ENCODE measurements at regions not wholly inside any gene's neighbourhood (a gene's known extent, or its start where the extent isn't known, plus 50 kb on each side); places are given as distances from the start of the nearest gene placed in this dataset.

GRCh38 chr7:50853311-50853710 lies 70.6 kb upstream of the GRB10 start:
- no peak overlapping the region for H3K27ac ChIP-seq
- no peaks in the 10 kb centered on the region for H3K9me3 ChIP-seq
- intact Hi-C loops (cut with DNase I; ENCODE audit: low total_unique reads) = no loop called here
- no peak for DNase-seq
- H3K4me3 ChIP-seq = no peak overlapping the region
- no peaks in the 10 kb centered on the region for H3K27me3 ChIP-seq
- in situ Hi-C loops (cut with MboI; ENCODE audit: low sequenced_read_pairs in 4 of 4) = no loop called here
- TF ChIP-seq POLR2A (IDR thresholded peaks at IDR 0.05) = no peak
- no peak for TF ChIP-seq CTCF (IDR thresholded peaks at IDR 0.05 in 4 of 5, conservative IDR thresholded peaks at IDR 0.05 in 1 of 5)
- no peaks in the 10 kb centered on the region for H3K36me3 ChIP-seq
- no peak for ATAC-seq
- no peaks in the 10 kb centered on the region for H3K4me1 ChIP-seq

GRCh38 chr7:50852901-50853300 lies 70.2 kb upstream of the GRB10 start:
- Histone ChIP-seq H3K4me3 (no peak overlapping the region), H3K27me3 (no peaks in the 10 kb centered on the region), H3K9me3 (no peaks in the 10 kb centered on the region), H3K4me1 (no peaks in the 10 kb centered on the region), H3K27ac (no peak overlapping the region), H3K36me3 (no peaks in the 10 kb centered on the region)
- intact Hi-C loops (cut with DNase I; ENCODE audit: low total_unique reads) = no loop called here
- no peak for DNase-seq
- TF ChIP-seq POLR2A (IDR thresholded peaks at IDR 0.05) (no peak), CTCF (IDR thresholded peaks at IDR 0.05 in 4 of 5, conservative IDR thresholded peaks at IDR 0.05 in 1 of 5) (no peak)
- no peak for ATAC-seq
- in situ Hi-C loops (cut with MboI; ENCODE audit: low sequenced_read_pairs in 4 of 4) = no loop called here

GRCh38 chr7:50851891-50852290 lies 69.2 kb upstream of the GRB10 start:
- H3K9me3 ChIP-seq = no peaks in the 10 kb centered on the region
- H3K4me1 ChIP-seq = no peaks in the 10 kb centered on the region
- DNase-seq (no peak), ATAC-seq (no peak)
- in situ Hi-C loops (cut with MboI; ENCODE audit: low sequenced_read_pairs in 4 of 4) (no loop called here), intact Hi-C loops (cut with DNase I; ENCODE audit: low total_unique reads) (no loop called here)
- H3K4me3 ChIP-seq = no peak overlapping the region
- H3K27me3 ChIP-seq = no peaks in the 10 kb centered on the region
- no peak for TF ChIP-seq POLR2A (IDR thresholded peaks at IDR 0.05)
- TF ChIP-seq CTCF (IDR thresholded peaks at IDR 0.05 in 4 of 5, conservative IDR thresholded peaks at IDR 0.05 in 1 of 5) = no peak
- no peak overlapping the region for H3K27ac ChIP-seq
- H3K36me3 ChIP-seq = no peaks in the 10 kb centered on the region

GRCh38 chr7:50851451-50851850 lies 68.8 kb upstream of the GRB10 start:
- in situ Hi-C loops (cut with MboI; ENCODE audit: low sequenced_read_pairs in 4 of 4) = no loop called here
- Histone ChIP-seq H3K4me3 (no peak overlapping the region), H3K36me3 (no peaks in the 10 kb centered on the region), H3K27me3 (no peaks in the 10 kb centered on the region), H3K9me3 (no peaks in the 10 kb centered on the region), H3K27ac (no peak overlapping the region), H3K4me1 (no peaks in the 10 kb centered on the region)
- TF ChIP-seq POLR2A (IDR thresholded peaks at IDR 0.05) (no peak), CTCF (IDR thresholded peaks at IDR 0.05 in 4 of 5, conservative IDR thresholded peaks at IDR 0.05 in 1 of 5) (no peak)
- intact Hi-C loops (cut with DNase I; ENCODE audit: low total_unique reads) = no loop called here
- DNase-seq = no peak
- no peak for ATAC-seq

GRCh38 chr7:50849991-50850390 lies 67.3 kb upstream of the GRB10 start:
- DNase-seq (no peak), ATAC-seq (no peak)
- intact Hi-C loops (cut with DNase I; ENCODE audit: low total_unique reads) = no loop called here
- TF ChIP-seq CTCF (IDR thresholded peaks at IDR 0.05 in 4 of 5, conservative IDR thresholded peaks at IDR 0.05 in 1 of 5) = no peak
- TF ChIP-seq POLR2A (IDR thresholded peaks at IDR 0.05) = no peak
- Histone ChIP-seq H3K9me3 (no peaks in the 10 kb centered on the region), H3K4me3 (no peak overlapping the region), H3K4me1 (no peaks in the 10 kb centered on the region), H3K27ac (no peak overlapping the region), H3K36me3 (no peaks in the 10 kb centered on the region), H3K27me3 (no peaks in the 10 kb centered on the region)
- in situ Hi-C loops (cut with MboI; ENCODE audit: low sequenced_read_pairs in 4 of 4) = no loop called here

Measured in gastrocnemius medialis (tissue), 4 donors.